HG02798 (cell line): ENCODE measurements at regions not wholly inside any gene's neighbourhood (a gene's known extent, or its start where the extent isn't known, plus 50 kb on each side); places are given as distances from the start of the nearest gene placed in this dataset.
"Not testable (repeated sequence)": the region's sequence is repeated elsewhere in the genome, so short reads cannot be mapped to it uniquely, and the experiment has no call there.

Source experiments
- ATAC-seq: cut with Tn5 transposase; IDR thresholded peaks from one replicate; pipeline ENCODE4 v1.9.1; 2021; ENCODE audit warnings: mild to moderate bottlenecking; ENCODE audit not compliant: unreplicated experiment, poor library complexity

GRCh38 chr7:43041724-43042123 is 70.7 kb upstream of the HECW1 start:
- no peak for ATAC-seq

GRCh38 chr7:43042302-43042701 is 70.1 kb upstream of the HECW1 start:
- ATAC-seq, result no peak

DNA sequence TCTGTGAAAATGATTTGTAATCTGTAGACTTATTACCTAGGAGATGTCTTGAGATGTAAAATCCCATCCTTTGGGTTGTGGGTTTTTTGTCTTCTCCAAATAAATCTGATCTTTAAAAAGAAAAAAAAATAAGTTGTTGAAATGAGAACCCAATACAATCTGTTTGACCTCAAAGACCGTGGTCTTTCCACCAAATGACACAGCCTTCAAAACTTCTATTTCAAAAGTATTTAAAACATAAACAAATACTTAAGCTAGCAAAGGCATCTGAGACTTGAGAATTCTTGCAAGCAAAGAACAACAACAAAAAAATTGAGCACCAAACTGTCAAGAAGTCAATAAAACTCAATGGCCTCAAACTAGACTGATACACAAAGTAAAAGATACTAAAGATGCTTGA is 67.9 kb upstream of the HECW1 start:
- ATAC-seq, result no peak

- ATAC-seq, result no peak
Observed at GRCh38 chr7:43054052-43054722, 58.3 kb upstream of the HECW1 start.

DNA sequence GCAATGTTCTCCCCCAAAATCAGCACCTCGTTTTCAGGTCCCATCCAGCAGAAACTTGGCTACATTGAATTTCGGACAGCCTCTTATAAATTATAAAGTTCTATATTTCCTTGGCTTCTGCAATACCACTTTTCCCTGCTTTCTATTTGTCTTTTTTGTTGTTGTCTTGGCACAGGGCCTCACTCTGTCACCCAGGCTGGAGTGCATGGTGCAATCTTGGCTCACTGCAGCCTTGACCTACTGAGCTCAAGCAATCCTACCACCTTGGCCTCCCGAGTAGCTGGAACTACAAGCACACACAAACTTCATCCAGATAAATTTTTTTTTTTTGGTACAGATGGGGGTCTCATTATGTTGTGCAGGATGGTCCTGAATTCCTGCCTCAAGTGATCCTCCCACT is 55.3 kb upstream of the HECW1 start:
- no peak for ATAC-seq

GRCh38 chr7:43058271-43059066 is 54.0 kb upstream of the HECW1 start:
- ATAC-seq, result peak; percentile 82

- not testable (repeated sequence) for ATAC-seq
Observed at GRCh38 chr7:43059067-43059600, 53.3 kb upstream of the HECW1 start.
